TTC549 (cell line): ENCODE measurements at regions not wholly inside any gene's neighbourhood (a gene's known extent, or its start where the extent isn't known, plus 50 kb on each side); places are given as distances from the start of the nearest gene placed in this dataset.

Source experiments
- FAIRE-seq: peaks from 2 replicates; lab custom pipeline; 2012; peaks lifted over from hg19 to GRCh38; lab: Jason Lieb, UNC

- FAIRE-seq: no peak
Observed at GRCh38 chr6:128666405-128666804, 146.0 kb upstream of the PTPRK start.

GRCh38 chr6:128663238-128663637 lies 142.8 kb upstream of the PTPRK start:
- FAIRE-seq: no peak

- no peak for FAIRE-seq
Observed at GRCh38 chr6:128659878-128660622, 139.7 kb upstream of the PTPRK start.

- FAIRE-seq: no peak
Observed at GRCh38 chr6:128659276-128659675, 138.9 kb upstream of the PTPRK start.

- FAIRE-seq: no peak
Observed at GRCh38 chr6:128657181-128657580, 136.8 kb upstream of the PTPRK start.

GRCh38 chr6:128655978-128656498 lies 135.6 kb upstream of the PTPRK start:
- FAIRE-seq: no peak

- FAIRE-seq: no peak
Observed at GRCh38 chr6:128648022-128648598, 127.7 kb upstream of the PTPRK start.

GRCh38 chr6:128642132-128642531 lies 121.7 kb upstream of the PTPRK start:
- no peak for FAIRE-seq

- no peak for FAIRE-seq
Observed at GRCh38 chr6:128641703-128642102, 121.3 kb upstream of the PTPRK start.

GRCh38 chr6:128638817-128639216 lies 118.4 kb upstream of the PTPRK start:
- FAIRE-seq: no peak

- FAIRE-seq: no peak
Observed at GRCh38 chr6:128635219-128635618, 114.8 kb upstream of the PTPRK start.

GRCh38 chr6:128632131-128632530 lies 111.7 kb upstream of the PTPRK start:
- no peak for FAIRE-seq

- no peak for FAIRE-seq
Observed at GRCh38 chr6:128631031-128631430, 110.6 kb upstream of the PTPRK start.

- FAIRE-seq: no peak
Observed at GRCh38 chr6:128630213-128630612, 109.8 kb upstream of the PTPRK start.

- FAIRE-seq: no peak
Observed at GRCh38 chr6:128617285-128617684, 96.9 kb upstream of the PTPRK start.

GRCh38 chr6:128616342-128616741 lies 95.9 kb upstream of the PTPRK start:
- FAIRE-seq: no peak

GRCh38 chr6:128606611-128607010 lies 86.2 kb upstream of the PTPRK start:
- no peak for FAIRE-seq

- no peak for FAIRE-seq
Observed at GRCh38 chr6:128605961-128606360, 85.6 kb upstream of the PTPRK start.

GRCh38 chr6:128601060-128601459 lies 80.7 kb upstream of the PTPRK start:
- no peak for FAIRE-seq

GRCh38 chr6:128600397-128600951 lies 80.1 kb upstream of the PTPRK start:
- FAIRE-seq: no peak

GRCh38 chr6:128599036-128599435 lies 78.6 kb upstream of the PTPRK start:
- no peak for FAIRE-seq

- FAIRE-seq: no peak
Observed at GRCh38 chr6:128598571-128598970, 78.2 kb upstream of the PTPRK start.

- FAIRE-seq: no peak
Observed at GRCh38 chr6:128597956-128598355, 77.6 kb upstream of the PTPRK start.

- no peak for FAIRE-seq
Observed at GRCh38 chr6:128597004-128597403, 76.6 kb upstream of the PTPRK start.
